Endothelial cell of umbilical vein (primary cell): ENCODE measurements at regions not wholly inside any gene's neighbourhood (a gene's known extent, or its start where the extent isn't known, plus 50 kb on each side); places are given as distances from the start of the nearest gene placed in this dataset.

ENCODE experiments used
- BruUV-seq: library from RNA; stranded (reverse); fragments of 400-500 nt; replicated peaks from 2 replicates; lab custom pipeline; 2021; lab: Mats Ljungman, UMichigan
- CTCF ChIA-PET: fragments of 300-600, 350-600 bp; sonication (Branson Sonifier 250); formaldehyde crosslinking; loops from one replicate; lab custom pipeline; 2021; ENCODE audit warnings: antibody characterized with exemption, inconsistent platforms; lab: Charles Lee
- POLR2A ChIA-PET: fragments of 300-600, 350-600 bp; sonication (Branson Sonifier 250); formaldehyde crosslinking; loops from one replicate; lab custom pipeline; 2021; ENCODE audit warnings: antibody characterized with exemption, inconsistent platforms; lab: Charles Lee
- DNase-seq: peaks from one replicate; pipeline ENCODE4 v3.0.0-alpha.2; 2011; ENCODE audit warnings: low read depth, low spot score
- FAIRE-seq: peaks from 2 replicates; lab custom pipeline; 2011; peaks lifted over from hg19 to GRCh38; lab: Jason Lieb, UNC
- H2AFZ ChIP-seq: 2 replicates; pipeline ENCODE4 v1.6.0; 2012; ENCODE audit warnings: low read depth, low read length, control low read depth, inconsistent platforms
- H3K27ac ChIP-seq: 2 replicates; pipeline ENCODE4 v1.5.1; 2011; ENCODE audit warnings: low read depth, mild to moderate bottlenecking, control low read depth, low read length, moderate library complexity; ENCODE audit not compliant: insufficient read depth
- H3K27me3 ChIP-seq, 2 experiments: 2 replicates each; pipeline versions ENCODE4 v1.6.0 to v1.6.1; 2011; ENCODE audit warnings: low read length in 2 of 2, mixed read lengths in 1 of 2; ENCODE audit not compliant: control insufficient read depth in 2 of 2, insufficient read depth in 2 of 2
- H3K36me3 ChIP-seq, 2 experiments: 2 replicates in 1 of 2; 3 replicates in 1 of 2; pipeline ENCODE4 v1.5.1; 2011; ENCODE audit warnings: low read length in 2 of 2, mild to moderate bottlenecking in 1 of 2, moderate library complexity in 1 of 2; ENCODE audit not compliant: control insufficient read depth in 2 of 2, insufficient read depth in 2 of 2; ENCODE audit errors: extremely low read depth in 1 of 2
- H3K4me1 ChIP-seq: 3 replicates; pipeline ENCODE4 v1.5.1; 2011; ENCODE audit warnings: mild to moderate bottlenecking, low read length; ENCODE audit not compliant: control insufficient read depth, insufficient read depth; ENCODE audit errors: extremely low read depth
- H3K4me2 ChIP-seq: 2 replicates; pipeline ENCODE4 v1.6.1; 2011; ENCODE audit warnings: low read length, control low read depth, mixed read lengths; ENCODE audit not compliant: insufficient read depth
- H3K4me3 ChIP-seq, 3 experiments: fragments of 200-600 bp in 1 of 3; sonication (generic), shearing (Covaris generic) in 1 of 3; replicated peaks in 1 of 3; 2 replicates each; pipeline ENCODE4 v1.5.1; 2011 to 2016; ENCODE audit warnings: control low read depth in 3 of 3, low read length in 3 of 3, mild to moderate bottlenecking in 2 of 3, inconsistent platforms in 1 of 3, low read depth in 1 of 3, moderate library complexity in 1 of 3; ENCODE audit not compliant: insufficient read depth in 1 of 3
- H3K79me2 ChIP-seq: 2 replicates; pipeline ENCODE4 v1.6.0; 2012; ENCODE audit warnings: low read length, inconsistent platforms; ENCODE audit not compliant: control insufficient read depth, insufficient read depth
- H3K9ac ChIP-seq: replicated peaks from 2 replicates; pipeline ENCODE3; 2011; ENCODE audit warnings: low read length, control low read depth; ENCODE audit not compliant: insufficient read depth; ENCODE audit errors: extremely low read depth
- H3K9me1 ChIP-seq: replicated peaks from 3 replicates; pipeline ENCODE4 v1.6.0; 2011; ENCODE audit warnings: mild to moderate bottlenecking, low read length; ENCODE audit not compliant: control insufficient read depth, insufficient read depth; ENCODE audit errors: extremely low read depth
- H3K9me3 ChIP-seq: replicated peaks from 2 replicates; pipeline ENCODE4 v1.5.1; 2012; ENCODE audit warnings: low read length, inconsistent platforms; ENCODE audit not compliant: control insufficient read depth, insufficient read depth
- H4K20me1 ChIP-seq: replicated peaks from 2 replicates; pipeline ENCODE3; 2011; ENCODE audit warnings: mild to moderate bottlenecking, low read length; ENCODE audit not compliant: control insufficient read depth, insufficient read depth; ENCODE audit errors: extremely low read depth
- CTCF ChIP-seq, 2 donors: IDR thresholded peaks; 1 replicate in 1 of 2; 2 replicates in 1 of 2; pipeline ENCODE4 v1.5.1; 2011; ENCODE audit warnings: low read length in 2 of 2, mild to moderate bottlenecking in 2 of 2, moderate library complexity in 2 of 2, control low read depth in 1 of 2, inconsistent platforms in 1 of 2, low read depth in 1 of 2; ENCODE audit not compliant: insufficient read depth in 1 of 2; ENCODE audit errors: extremely low read depth in 1 of 2
- EZH2 ChIP-seq: IDR thresholded peaks from 2 replicates; pipeline ENCODE4 v1.6.1; 2012; ENCODE audit warnings: borderline replicate concordance, low read depth, mild to moderate bottlenecking, moderate library complexity, low read length, inconsistent platforms; ENCODE audit not compliant: severe bottlenecking
- FOS ChIP-seq: IDR thresholded peaks from 2 replicates; pipeline ENCODE4 v1.6.1; 2011; ENCODE audit warnings: mild to moderate bottlenecking, low read length, moderate library complexity, borderline replicate concordance; ENCODE audit not compliant: insufficient read depth
- GATA2 ChIP-seq: IDR thresholded peaks from 2 replicates; pipeline ENCODE4 v1.7.0; 2011; ENCODE audit warnings: low read depth, mild to moderate bottlenecking, moderate library complexity, mixed read lengths, low read length; ENCODE audit not compliant: insufficient read length, insufficient read depth
- JUN ChIP-seq: IDR thresholded peaks from 2 replicates; pipeline ENCODE4 v1.6.1; 2011; ENCODE audit warnings: borderline replicate concordance, low read depth; ENCODE audit not compliant: insufficient read length, insufficient read depth
- MAX ChIP-seq: IDR thresholded peaks from 2 replicates; pipeline ENCODE4 v1.6.1; 2011; ENCODE audit not compliant: insufficient read depth, insufficient read length
- MYC ChIP-seq: IDR thresholded peaks from one replicate; pipeline ENCODE4 v1.6.1; 2011; ENCODE audit warnings: mild to moderate bottlenecking, low read depth, low read length
- POLR2A ChIP-seq: IDR thresholded peaks from 2 replicates; pipeline ENCODE4 v1.6.1; 2012; ENCODE audit warnings: low read depth, mild to moderate bottlenecking, control low read depth, low read length
- dilution Hi-C: fragments of 300-500 bp; cut with MboI; formaldehyde crosslinking; loops from one replicate; pipeline ENCODE4 v1.15.0; 2019; ENCODE audit warnings: low sequenced_read_pairs; ENCODE audit not compliant: extremely low pct_ligation_motif_present
- intact Hi-C: fragments of 100-400 bp; cut with micrococcal nuclease; formaldehyde crosslinking; loops from one replicate; pipeline ENCODE4 v1.10.0; 2022

GRCh38 chr14:104431351-104431928 lies 148.1 kb upstream of the C14orf180 start:
- H3K9me3 ChIP-seq, result no peaks in the 10 kb centered on the region
- TF ChIP-seq POLR2A, result no peak
- no peak for TF ChIP-seq FOS
- no peak for TF ChIP-seq CTCF (IDR thresholded peaks at IDR 0.05; ENCODE audit: extremely low read depth in 1 of 2, insufficient read depth in 1 of 2, low read depth in 1 of 2, low read length in 2 of 2)
- no peak for TF ChIP-seq GATA2
- no peak for TF ChIP-seq MAX
- no peak for TF ChIP-seq MYC
- TF ChIP-seq JUN, result no peak
- no peak for TF ChIP-seq EZH2
- no peaks in the 10 kb centered on the region for H3K36me3 ChIP-seq
- no peak overlapping the region for H2AFZ ChIP-seq
- no peak overlapping the region for H3K27ac ChIP-seq
- CTCF ChIA-PET, result no interaction called here
- BruUV-seq, result no TSS peak
- POLR2A ChIA-PET, result no interaction called here
- intact Hi-C loops (loop anchor here (10.0 kb wide), 1 partner anchor 247 kb away; no protein-coding TSS in a partner anchor), dilution Hi-C loops (no loop called here)
- H3K9me1 ChIP-seq, result no peaks in the 10 kb centered on the region
- FAIRE-seq (no peak), DNase-seq (no peak)
- no peaks in the 10 kb centered on the region for H4K20me1 ChIP-seq
- no peaks in the 10 kb centered on the region for H3K79me2 ChIP-seq
- no peak overlapping the region for H3K4me2 ChIP-seq
- no peaks in the 10 kb centered on the region for H3K27me3 ChIP-seq
- no peak overlapping the region for H3K4me3 ChIP-seq
- no peak overlapping the region for H3K9ac ChIP-seq
- H3K4me1 ChIP-seq, result peaks cover 8% of the 10 kb centered on the region
